B cell (primary cell): ENCODE measurements at regions not wholly inside any gene's neighbourhood (a gene's known extent, or its start where the extent isn't known, plus 50 kb on each side); places are given as distances from the start of the nearest gene placed in this dataset.

Experiments used
- ATAC-seq: fragments of 200-7000 bp; cut with Tn5 transposase; one replicate; pipeline ENCODE4 v1.10.0; 2021; ENCODE audit warnings: low read depth, mild to moderate bottlenecking, moderate number of reproducible peaks, moderate library complexity
- CTCF ChIA-PET: fragments of 350-600 bp; sonication (Branson Sonifier 250); formaldehyde crosslinking; loops from one replicate; lab custom pipeline; 2021; ENCODE audit warnings: antibody characterized with exemption, inconsistent platforms; lab: Charles Lee
- POLR2A ChIA-PET: fragments of 350-600 bp; sonication (Branson Sonifier 250); formaldehyde crosslinking; loops from one replicate; lab custom pipeline; 2021; ENCODE audit warnings: antibody characterized with exemption; lab: Charles Lee
- DNase-seq: peaks from one replicate; pipeline ENCODE4 v3.0.0; 2013
- H2AFZ ChIP-seq: 2 replicates; pipeline ENCODE4 v1.6.1; 2012; ENCODE audit warnings: mild to moderate bottlenecking, low read depth, low read length; ENCODE audit not compliant: insufficient read depth, poor library complexity, severe bottlenecking
- H3K27ac ChIP-seq, 2 donors: 1 replicate in 1 of 2; 2 replicates in 1 of 2; pipeline ENCODE4 v1.5.1; 2012 to 2013; ENCODE audit warnings: low read length in 2 of 2, mild to moderate bottlenecking in 2 of 2, moderate library complexity in 1 of 2
- H3K27me3 ChIP-seq, 4 experiments: fragments of 200-600 bp in 1 of 4; sonication (generic) in 1 of 4; replicated peaks in 1 of 4; 1 replicate in 2 of 4; 2 replicates in 2 of 4; pipeline versions ENCODE4 v1.6.1 to v1.7.0; 2013 to 2016; ENCODE audit warnings: low read length in 3 of 4, mild to moderate bottlenecking in 2 of 4, mixed read lengths in 1 of 4, moderate library complexity in 1 of 4; ENCODE audit not compliant: insufficient read depth in 4 of 4, control insufficient read depth in 3 of 4; ENCODE audit errors: control extremely low read depth in 1 of 4
- H3K36me3 ChIP-seq, 2 experiments: replicated peaks in 1 of 2; 1 replicate in 1 of 2; 2 replicates in 1 of 2; pipeline versions ENCODE4 v1.6.1 to v1.7.1; 2013; ENCODE audit warnings: low read length in 1 of 2; ENCODE audit not compliant: insufficient read depth in 2 of 2, control insufficient read depth in 1 of 2; ENCODE audit errors: control extremely low read depth in 1 of 2, extremely low read depth in 1 of 2
- H3K4me1 ChIP-seq, 2 donors: fragments of 200-600 bp in 1 of 2; sonication (generic) in 1 of 2; 1 replicate in 1 of 2; 2 replicates in 1 of 2; pipeline versions ENCODE4 v1.5.1 to v1.6.1; 2013 to 2017; ENCODE audit warnings: low read length in 2 of 2; ENCODE audit not compliant: control insufficient read depth in 2 of 2, insufficient read depth in 2 of 2
- H3K4me2 ChIP-seq: replicated peaks from 2 replicates; pipeline ENCODE3; 2012; ENCODE audit warnings: mild to moderate bottlenecking, low read depth, low read length; ENCODE audit not compliant: poor library complexity, severe bottlenecking
- H3K4me3 ChIP-seq, 5 experiments: fragments of 200-600 bp in 1 of 5; sonication (generic) in 1 of 5; 1 replicate in 3 of 5; 2 replicates in 2 of 5; pipeline versions ENCODE4 v1.5.1 to v1.7.0; 2011 to 2016; ENCODE audit warnings: low read length in 4 of 5, mild to moderate bottlenecking in 4 of 5, low read depth in 2 of 5, control low read depth in 1 of 5, moderate library complexity in 1 of 5; ENCODE audit not compliant: insufficient read depth in 1 of 5; ENCODE audit errors: control extremely low read depth in 1 of 5, extremely low read depth in 1 of 5
- H3K79me2 ChIP-seq: fragments of 200-600 bp; sonication (generic); one replicate; pipeline ENCODE4 v1.6.0; 2016; ENCODE audit warnings: low read length; ENCODE audit not compliant: control insufficient read depth, insufficient read depth
- H3K9ac ChIP-seq: fragments of 200-600 bp; sonication (generic); 2 replicates; pipeline ENCODE4 v1.6.1; 2017; ENCODE audit warnings: mild to moderate bottlenecking, low read length, moderate library complexity
- H3K9me3 ChIP-seq, 3 donors: one replicate each; pipeline versions ENCODE4 v1.6.1 to v1.7.1; 2013; ENCODE audit warnings: low read length in 2 of 3; ENCODE audit not compliant: control insufficient read depth in 2 of 3, insufficient read depth in 1 of 3; ENCODE audit errors: control extremely low read depth in 1 of 3
- H4K20me1 ChIP-seq: 2 replicates; pipeline ENCODE4 v1.6.0; 2012; ENCODE audit warnings: mild to moderate bottlenecking, low read length; ENCODE audit not compliant: insufficient read depth, control insufficient read depth, poor library complexity, severe bottlenecking
- H3K27ac Mint-ChIP-seq: one replicate; pipeline ENCODE4 v1.8.0; 2021; ENCODE audit warnings: mixed read lengths
- H3K27me3 Mint-ChIP-seq: one replicate; pipeline ENCODE4 v1.8.0; 2021; ENCODE audit warnings: mixed read lengths
- H3K4me1 Mint-ChIP-seq: one replicate; pipeline ENCODE4 v1.8.0; 2021; ENCODE audit warnings: mixed read lengths
- H3K4me3 Mint-ChIP-seq: one replicate; pipeline ENCODE4 v1.8.0; 2021; ENCODE audit warnings: mixed read lengths
- H3K9me3 Mint-ChIP-seq: one replicate; pipeline ENCODE4 v1.8.0; 2022; ENCODE audit warnings: mixed read lengths; ENCODE audit not compliant: insufficient read depth
- EZH2 ChIP-seq: IDR thresholded peaks from 2 replicates; pipeline ENCODE4 v1.6.1; 2012; ENCODE audit warnings: borderline replicate concordance, low read depth, mild to moderate bottlenecking, moderate library complexity, low read length; ENCODE audit not compliant: insufficient read depth, poor library complexity, severe bottlenecking
- WGBS: methylation state at CpG from one replicate; pipeline ENCODE4 v1.1.5; 2013; ENCODE audit warnings: missing lambda C conversion rate; ENCODE audit not compliant: insufficient coverage; 5-methylcytosine and 5-hydroxymethylcytosine counted together
- intact Hi-C: fragments of 100-400 bp; cut with micrococcal nuclease; formaldehyde crosslinking; loops from one replicate; pipeline ENCODE4 v1.10.0; 2022
- TF ChIP-seq, protein P1 (sequence below): fragments of 200-600 bp; IDR thresholded peaks from one replicate; pipeline ENCODE4 v1.8.0; 2022; ENCODE audit warnings: antibody characterized with exemption, mild to moderate bottlenecking

- Histone ChIP-seq H3K9me3 (no peaks in the 10 kb centered on the region), H3K4me1 (no peaks in the 10 kb centered on the region), H3K9ac (no peak overlapping the region), H2AFZ (no peak overlapping the region), H4K20me1 (no peaks in the 10 kb centered on the region), H3K36me3 (no peaks in the 10 kb centered on the region), H3K27ac (no peak overlapping the region), H3K27me3 (no peaks in the 10 kb centered on the region), H3K79me2 (no peaks in the 10 kb centered on the region), H3K4me3 (no peak overlapping the region), H3K4me2 (no peak overlapping the region)
- ChIA-PET POLR2A (no interaction called here), CTCF (no interaction called here)
- Mint-ChIP-seq H3K9me3 (no peaks in the 10 kb centered on the region), H3K4me3 (no peak overlapping the region), H3K27ac (no peak overlapping the region), H3K4me1 (no peaks in the 10 kb centered on the region), H3K27me3 (no peaks in the 10 kb centered on the region)
- ATAC-seq (no peak), DNase-seq (no peak)
- no peak for TF ChIP-seq EZH2
- TF ChIP-seq, protein P1, sequence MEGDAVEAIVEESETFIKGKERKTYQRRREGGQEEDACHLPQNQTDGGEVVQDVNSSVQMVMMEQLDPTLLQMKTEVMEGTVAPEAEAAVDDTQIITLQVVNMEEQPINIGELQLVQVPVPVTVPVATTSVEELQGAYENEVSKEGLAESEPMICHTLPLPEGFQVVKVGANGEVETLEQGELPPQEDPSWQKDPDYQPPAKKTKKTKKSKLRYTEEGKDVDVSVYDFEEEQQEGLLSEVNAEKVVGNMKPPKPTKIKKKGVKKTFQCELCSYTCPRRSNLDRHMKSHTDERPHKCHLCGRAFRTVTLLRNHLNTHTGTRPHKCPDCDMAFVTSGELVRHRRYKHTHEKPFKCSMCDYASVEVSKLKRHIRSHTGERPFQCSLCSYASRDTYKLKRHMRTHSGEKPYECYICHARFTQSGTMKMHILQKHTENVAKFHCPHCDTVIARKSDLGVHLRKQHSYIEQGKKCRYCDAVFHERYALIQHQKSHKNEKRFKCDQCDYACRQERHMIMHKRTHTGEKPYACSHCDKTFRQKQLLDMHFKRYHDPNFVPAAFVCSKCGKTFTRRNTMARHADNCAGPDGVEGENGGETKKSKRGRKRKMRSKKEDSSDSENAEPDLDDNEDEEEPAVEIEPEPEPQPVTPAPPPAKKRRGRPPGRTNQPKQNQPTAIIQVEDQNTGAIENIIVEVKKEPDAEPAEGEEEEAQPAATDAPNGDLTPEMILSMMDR = no peak
- intact Hi-C loops = no loop called here
- WGBS = 100% methylated on average over 1 of the region's 2 CpGs
These were observed 1271.8 kb downstream of the BRINP3 start for GRCh38 chr1:189205863-189206262.

GRCh38 chr1:189206617-189207016 lies 1271.0 kb downstream of the BRINP3 start:
- no peak for TF ChIP-seq EZH2
- TF ChIP-seq, protein P1 = no peak
- Histone ChIP-seq H3K27me3 (no peaks in the 10 kb centered on the region), H3K4me2 (no peak overlapping the region), H3K9ac (no peak overlapping the region), H3K79me2 (no peaks in the 10 kb centered on the region), H2AFZ (no peak overlapping the region), H4K20me1 (no peaks in the 10 kb centered on the region), H3K36me3 (no peaks in the 10 kb centered on the region), H3K27ac (no peak overlapping the region), H3K4me3 (no peak overlapping the region), H3K4me1 (no peaks in the 10 kb centered on the region), H3K9me3 (no peaks in the 10 kb centered on the region)
- Mint-ChIP-seq H3K27ac (no peak overlapping the region), H3K27me3 (no peaks in the 10 kb centered on the region), H3K4me1 (no peaks in the 10 kb centered on the region), H3K4me3 (no peak overlapping the region), H3K9me3 (no peaks in the 10 kb centered on the region)
- CTCF ChIA-PET = no interaction called here
- intact Hi-C loops = no loop called here
- POLR2A ChIA-PET = no interaction called here
- no peak for ATAC-seq
- no peak for DNase-seq
